ENCODE measurements at regions not wholly inside any gene's neighbourhood (a gene's known extent, or its start where the extent isn't known, plus 50 kb on each side); places are given as distances from the start of the nearest gene placed in this dataset.
"Not testable (repeated sequence)": the region's sequence is repeated elsewhere in the genome, so short reads cannot be mapped to it uniquely, and the experiment has no call there.

- no peak for DNase-seq
Measured at GRCh38 chr13:31522396-31522795, 216.9 kb upstream of the RXFP2 start.

- DNase-seq, result no peak
Measured at GRCh38 chr13:31528176-31528575, 211.2 kb upstream of the RXFP2 start.

GRCh38 chr13:31528758-31529157 lies 210.6 kb upstream of the RXFP2 start:
- no peak for DNase-seq

GRCh38 chr13:31530922-31531321 lies 208.4 kb upstream of the RXFP2 start:
- no peak for DNase-seq

- DNase-seq, result no peak
Measured at GRCh38 chr13:31537052-31537451, 202.3 kb upstream of the RXFP2 start.

- DNase-seq, result no peak
Measured at GRCh38 chr13:31538067-31539042, 201.0 kb upstream of the RXFP2 start.

- no peak for DNase-seq
Measured at GRCh38 chr13:31540281-31540680, 199.0 kb upstream of the RXFP2 start.

- no peak for DNase-seq
Measured at GRCh38 chr13:31543190-31543589, 196.1 kb upstream of the RXFP2 start.

GRCh38 chr13:31545616-31546015 lies 193.7 kb upstream of the RXFP2 start:
- no peak for DNase-seq

- no peak for DNase-seq
Measured at GRCh38 chr13:31556376-31556775, 182.9 kb upstream of the RXFP2 start.

- not testable (repeated sequence) for DNase-seq
Measured at GRCh38 chr13:31584221-31584620, 155.1 kb upstream of the RXFP2 start.

- no peak for DNase-seq
Measured at GRCh38 chr13:31587698-31588266, 151.5 kb upstream of the RXFP2 start.

GRCh38 chr13:31588316-31588715 lies 151.0 kb upstream of the RXFP2 start:
- DNase-seq, result no peak

GRCh38 chr13:31588893-31589292 lies 150.4 kb upstream of the RXFP2 start:
- no peak for DNase-seq

- DNase-seq, result no peak
Measured at GRCh38 chr13:31591642-31592233, 147.6 kb upstream of the RXFP2 start.

GRCh38 chr13:31594056-31594455 lies 145.3 kb upstream of the RXFP2 start:
- DNase-seq, result no peak

GRCh38 chr13:31595563-31595962 lies 143.8 kb upstream of the RXFP2 start:
- no peak for DNase-seq

- DNase-seq, result no peak
Measured at GRCh38 chr13:31598990-31599389, 140.3 kb upstream of the RXFP2 start.

GRCh38 chr13:31605076-31605860 lies 134.1 kb upstream of the RXFP2 start:
- DNase-seq, result no peak

GRCh38 chr13:31607531-31607930 lies 131.8 kb upstream of the RXFP2 start:
- not testable (repeated sequence) for DNase-seq

- DNase-seq, result not testable (repeated sequence)
Measured at GRCh38 chr13:31608780-31609179, 130.5 kb upstream of the RXFP2 start.

GRCh38 chr13:31610270-31610998 lies 128.9 kb upstream of the RXFP2 start:
- no peak for DNase-seq

Measured in bone marrow (tissue), 2 donors.